ENCODE measurements at regions not wholly inside any gene's neighbourhood (a gene's known extent, or its start where the extent isn't known, plus 50 kb on each side); places are given as distances from the start of the nearest gene placed in this dataset.
A peak's percentile ranks its signal among the peaks of the same experiment; 100 is the strongest.

DNA sequence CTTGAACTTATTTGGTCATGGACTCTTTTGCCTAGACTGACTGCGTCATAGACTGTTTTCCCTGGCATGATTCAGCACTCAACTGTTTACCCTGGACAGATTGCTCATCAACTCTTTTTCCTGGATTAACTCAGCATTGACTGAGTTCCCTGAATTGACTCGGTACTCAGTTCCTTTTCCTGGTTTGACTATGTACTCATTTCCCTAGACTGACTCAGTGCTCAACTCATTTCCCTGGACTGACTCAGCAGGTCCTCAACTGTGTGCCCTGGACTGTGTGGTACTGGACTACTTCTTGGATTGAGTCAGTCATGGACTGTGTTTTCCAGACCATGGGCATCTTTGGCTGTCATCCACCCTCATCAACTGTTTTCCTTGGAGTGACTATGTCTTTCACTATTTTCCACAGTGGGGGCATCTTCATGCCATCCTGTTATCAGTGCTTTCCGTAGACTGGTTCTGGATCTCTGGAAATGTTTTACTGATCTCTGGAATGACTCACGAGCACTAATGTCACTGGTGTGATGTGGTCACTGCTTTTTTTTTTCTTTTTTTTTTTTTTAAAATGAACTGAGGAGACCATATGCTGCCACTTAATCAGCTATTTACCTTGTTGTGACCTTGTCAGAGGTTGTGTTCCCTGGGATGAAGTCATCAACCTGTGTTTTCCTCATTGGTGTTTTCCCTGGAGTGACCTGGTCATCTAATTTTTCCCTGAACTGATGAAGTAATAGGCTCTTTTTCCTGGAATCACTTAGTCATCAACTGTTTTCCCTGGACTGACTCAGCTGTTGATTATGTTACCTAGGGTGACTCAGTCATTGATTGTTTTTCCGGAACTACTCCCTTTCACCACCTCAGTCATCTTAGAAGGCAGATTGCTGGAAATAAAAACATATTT lies 1225.5 kb downstream of the NLGN4Y start:
- Mint-ChIP-seq H3K4me3 (no peak overlapping the region), H3K4me1 (no peaks in the 10 kb centered on the region), H3K36me3 (ENCODE audit: low read depth) (no peaks in the 10 kb centered on the region), H3K27me3 (no peaks in the 10 kb centered on the region), H3K27ac (no peak overlapping the region), H3K9me3 (ENCODE audit: low read depth) (peaks cover 3% of the 10 kb centered on the region)
- intact Hi-C loops (cut with DNase I, micrococcal nuclease): no loop called here
- DNase-seq: no peak
- POLR2A ChIA-PET: no interaction called here
- CTCF ChIA-PET: no interaction called here
- ATAC-seq: peak; percentile 60

DNA sequence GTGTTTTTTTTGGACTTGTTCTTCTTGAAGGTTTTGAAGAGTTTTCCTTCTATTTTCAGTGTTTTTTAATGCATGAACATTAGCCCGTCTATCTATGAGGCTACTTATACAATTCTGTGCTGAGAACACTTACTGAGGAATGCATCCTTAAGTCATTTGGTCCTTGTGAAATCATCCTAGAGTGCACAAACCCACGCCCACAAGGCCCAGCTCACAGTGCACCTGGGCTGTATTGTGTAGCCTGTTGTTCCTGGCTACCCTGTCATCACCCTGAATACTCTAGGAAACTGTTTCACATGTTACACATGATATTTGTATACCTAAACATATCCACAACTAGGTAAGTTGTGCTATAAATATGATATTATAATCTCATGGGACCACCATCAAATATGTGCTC lies 1226.7 kb downstream of the NLGN4Y start:
- Mint-ChIP-seq H3K27me3 (no peaks in the 10 kb centered on the region), H3K9me3 (ENCODE audit: low read depth) (peaks cover 3% of the 10 kb centered on the region), H3K4me1 (no peaks in the 10 kb centered on the region), H3K4me3 (no peak overlapping the region), H3K27ac (no peak overlapping the region), H3K36me3 (ENCODE audit: low read depth) (no peaks in the 10 kb centered on the region)
- ATAC-seq: no peak
- ChIA-PET CTCF (no interaction called here), POLR2A (no interaction called here)
- no peak for DNase-seq
- intact Hi-C loops (cut with DNase I, micrococcal nuclease): no loop called here

DNA sequence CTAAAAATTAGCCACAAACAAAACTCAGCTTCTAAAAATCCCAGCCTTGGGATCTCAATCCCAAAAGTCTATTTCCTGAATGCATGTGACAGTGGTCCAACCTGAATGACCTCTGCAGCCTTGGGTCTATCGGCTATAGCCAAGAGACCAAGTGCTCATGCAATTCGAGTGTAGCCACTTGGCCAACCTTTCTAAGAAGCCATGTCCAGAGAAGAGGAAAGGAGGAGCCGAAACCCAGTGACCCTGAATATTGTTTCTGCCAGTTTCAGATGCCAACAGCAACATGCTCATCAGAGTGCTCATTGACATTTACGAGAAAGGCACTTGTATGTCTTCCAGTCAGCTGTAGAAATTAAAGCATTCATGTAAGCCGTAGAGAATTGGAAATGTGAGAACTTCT lies 1231.9 kb downstream of the NLGN4Y start:
- intact Hi-C loops (cut with DNase I, micrococcal nuclease): no loop called here
- ChIA-PET CTCF (no interaction called here), POLR2A (no interaction called here)
- Mint-ChIP-seq H3K27ac (no peak overlapping the region), H3K36me3 (ENCODE audit: low read depth) (no peaks in the 10 kb centered on the region), H3K9me3 (ENCODE audit: low read depth) (no peaks in the 10 kb centered on the region), H3K4me1 (no peaks in the 10 kb centered on the region), H3K4me3 (no peak overlapping the region), H3K27me3 (no peaks in the 10 kb centered on the region)
- ATAC-seq (no peak), DNase-seq (no peak)

DNA sequence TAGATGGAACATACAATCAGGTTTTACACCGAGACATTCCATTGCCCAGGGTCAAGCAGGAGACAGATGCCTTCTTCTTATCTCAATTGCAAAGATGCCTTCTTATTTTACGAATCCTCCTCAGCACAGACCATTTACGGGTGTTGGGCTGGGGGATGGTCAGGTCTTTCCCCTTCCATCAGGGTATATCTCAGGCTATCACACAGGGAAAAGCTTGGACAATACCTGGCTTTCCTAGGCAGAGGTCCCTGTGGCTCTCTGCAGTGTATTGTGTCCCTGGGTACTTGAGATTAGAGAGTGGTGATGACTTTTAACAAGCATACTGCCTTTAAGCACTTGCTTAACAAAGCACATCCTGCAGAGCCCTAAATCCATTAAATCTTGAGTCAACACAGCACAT lies 1249.2 kb downstream of the NLGN4Y start:
- Mint-ChIP-seq H3K36me3 (ENCODE audit: low read depth) (no peaks in the 10 kb centered on the region), H3K4me3 (no peak overlapping the region)
- CTCF ChIA-PET: no interaction called here

DNA sequence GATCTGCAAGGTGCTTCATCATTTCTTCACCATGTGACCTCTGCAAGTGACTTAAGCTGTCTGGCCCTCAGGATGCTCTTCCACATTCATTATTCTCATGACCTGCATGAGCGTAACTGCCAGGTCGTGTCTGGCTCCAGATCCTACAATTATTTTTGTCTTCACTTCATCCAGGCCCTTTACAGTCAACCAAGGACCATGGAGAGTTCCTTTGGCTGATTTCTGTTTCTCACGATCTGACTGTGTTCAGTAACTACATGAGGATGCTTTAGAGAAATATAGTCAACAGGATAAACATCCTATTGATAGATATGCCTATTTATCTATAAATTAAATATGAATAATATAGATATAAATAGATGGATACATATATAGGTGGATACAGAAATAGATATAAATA lies 1251.6 kb downstream of the NLGN4Y start:
- Mint-ChIP-seq H3K4me1 (no peaks in the 10 kb centered on the region), H3K4me3 (no peak overlapping the region), H3K27me3 (no peaks in the 10 kb centered on the region), H3K27ac (no peak overlapping the region), H3K9me3 (ENCODE audit: low read depth) (no peaks in the 10 kb centered on the region), H3K36me3 (ENCODE audit: low read depth) (no peaks in the 10 kb centered on the region)
- CTCF ChIA-PET: no interaction called here
- intact Hi-C loops (cut with DNase I, micrococcal nuclease): no loop called here
- no peak for DNase-seq
- ATAC-seq: no peak
- POLR2A ChIA-PET: interaction anchor here (0.5 kb wide), 1 partner anchor 1706 kb away, joined by 6 read pairs; no protein-coding TSS in a partner anchor

More for the DNA sequence above, 1249.2 kb downstream of the NLGN4Y start:
- POLR2A ChIA-PET: no interaction called here
- no peak overlapping the region for H3K27ac Mint-ChIP-seq
- H3K9me3 Mint-ChIP-seq (ENCODE audit: low read depth): no peaks in the 10 kb centered on the region
- H3K27me3 Mint-ChIP-seq: no peaks in the 10 kb centered on the region
- no peaks in the 10 kb centered on the region for H3K4me1 Mint-ChIP-seq
- DNase-seq: no peak
- no peak for ATAC-seq
- intact Hi-C loops (cut with DNase I, micrococcal nuclease): no loop called here

DNA sequence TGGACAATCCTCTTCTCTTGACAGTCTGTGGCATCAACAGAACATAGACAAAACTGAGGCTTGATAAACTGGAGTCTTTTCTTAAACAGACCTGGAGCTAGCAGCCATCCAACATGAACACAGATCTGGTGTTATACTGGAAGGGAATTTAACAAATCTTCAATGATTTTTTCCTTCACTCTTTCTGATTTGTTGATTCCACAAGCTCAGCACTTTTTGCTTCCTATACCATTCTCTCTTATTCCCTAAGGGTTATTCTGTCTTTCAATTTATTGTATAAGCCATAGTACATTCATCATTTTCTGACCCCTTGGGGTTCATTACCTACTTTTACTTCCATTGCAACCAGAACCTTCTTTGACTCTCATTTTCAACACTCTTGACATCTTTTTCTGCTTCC lies 1255.6 kb downstream of the NLGN4Y start:
- ATAC-seq (no peak), DNase-seq (no peak)
- intact Hi-C loops (cut with DNase I, micrococcal nuclease): no loop called here
- ChIA-PET CTCF (no interaction called here), POLR2A (no interaction called here)
- H3K36me3 Mint-ChIP-seq (ENCODE audit: low read depth): no peaks in the 10 kb centered on the region
- H3K9me3 Mint-ChIP-seq (ENCODE audit: low read depth): no peaks in the 10 kb centered on the region
- H3K4me1 Mint-ChIP-seq: no peaks in the 10 kb centered on the region
- H3K4me3 Mint-ChIP-seq: no peak overlapping the region
- no peak overlapping the region for H3K27ac Mint-ChIP-seq
- H3K27me3 Mint-ChIP-seq: no peaks in the 10 kb centered on the region

DNA sequence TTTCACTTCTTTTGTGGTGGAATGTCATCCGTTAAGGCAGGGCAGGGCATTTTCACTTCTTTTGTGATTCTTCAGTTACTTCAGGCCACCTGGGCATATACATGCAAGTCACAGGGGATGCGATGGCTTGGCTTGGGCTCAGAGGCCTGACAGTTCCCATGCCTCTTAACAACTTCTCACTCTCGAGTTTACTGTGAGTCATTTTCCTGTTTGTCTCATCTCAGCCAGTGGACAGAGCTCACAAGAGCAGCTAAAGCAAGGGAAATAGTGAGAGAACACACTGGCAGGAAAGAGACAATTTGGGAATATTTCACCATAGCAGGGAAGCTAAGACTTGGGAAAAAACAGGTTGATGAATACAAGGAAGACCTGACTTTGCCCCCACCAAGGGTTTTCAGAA lies 1275.7 kb downstream of the NLGN4Y start:
- POLR2A ChIA-PET: no interaction called here
- Mint-ChIP-seq H3K9me3 (ENCODE audit: low read depth) (peaks cover 2% of the 10 kb centered on the region), H3K4me1 (no peaks in the 10 kb centered on the region), H3K27ac (no peak overlapping the region), H3K27me3 (no peaks in the 10 kb centered on the region), H3K36me3 (ENCODE audit: low read depth) (no peaks in the 10 kb centered on the region), H3K4me3 (no peak overlapping the region)
- ATAC-seq: no peak
- DNase-seq: no peak
- CTCF ChIA-PET: no interaction called here
- intact Hi-C loops (cut with DNase I, micrococcal nuclease): no loop called here

DNA sequence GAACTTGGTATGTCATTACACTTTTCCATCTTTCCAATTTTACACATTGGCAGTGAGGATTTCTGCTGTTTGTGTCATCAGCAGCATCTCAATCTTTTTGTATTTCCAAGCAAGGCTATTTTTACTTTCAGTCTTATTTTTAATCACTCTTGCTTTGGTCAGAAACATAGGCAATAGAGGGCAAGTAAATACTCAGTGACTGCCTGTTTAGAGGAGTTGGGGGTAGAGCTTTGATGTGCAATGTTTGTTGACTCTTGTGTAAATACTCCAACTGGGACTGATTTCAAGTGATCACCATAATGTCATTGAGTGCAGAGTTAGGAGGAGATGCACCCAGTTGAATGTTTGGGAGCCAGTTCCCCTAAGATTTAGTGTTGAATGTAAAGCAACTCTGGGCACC lies 1281.7 kb downstream of the NLGN4Y start:
- ATAC-seq (no peak), DNase-seq (no peak)
- Mint-ChIP-seq H3K9me3 (ENCODE audit: low read depth) (peaks cover 4% of the 10 kb centered on the region), H3K4me1 (no peaks in the 10 kb centered on the region), H3K36me3 (ENCODE audit: low read depth) (no peaks in the 10 kb centered on the region), H3K27me3 (no peaks in the 10 kb centered on the region), H3K27ac (no peak overlapping the region), H3K4me3 (no peak overlapping the region)
- intact Hi-C loops (cut with DNase I, micrococcal nuclease): no loop called here
- ChIA-PET CTCF (no interaction called here), POLR2A (no interaction called here)

DNA sequence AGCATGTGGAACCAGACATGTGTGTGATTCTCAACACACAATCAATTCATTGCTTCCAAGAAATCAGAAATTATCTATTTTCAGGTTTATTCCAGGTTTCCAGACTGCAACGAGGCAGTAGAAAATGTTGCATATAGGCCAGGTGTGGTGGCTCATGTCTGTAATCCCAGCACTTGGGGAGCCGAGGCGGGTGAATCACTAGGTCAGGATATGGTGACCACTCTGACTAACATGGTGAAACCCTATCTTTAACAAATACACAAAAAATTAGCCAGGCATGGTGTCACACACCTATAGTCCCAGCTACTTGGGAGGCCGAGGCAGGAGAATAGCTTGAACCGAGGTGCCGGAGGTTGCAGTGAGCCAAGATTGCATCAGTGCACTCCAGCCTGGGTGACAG lies 1289.9 kb downstream of the NLGN4Y start:
- no peaks in the 10 kb centered on the region for H3K36me3 Mint-ChIP-seq (ENCODE audit: low read depth)
- no peaks in the 10 kb centered on the region for H3K27me3 Mint-ChIP-seq
- CTCF ChIA-PET: no interaction called here
- intact Hi-C loops (cut with DNase I, micrococcal nuclease): no loop called here
- no peak overlapping the region for H3K4me3 Mint-ChIP-seq
- DNase-seq (no peak), ATAC-seq (no peak)
- POLR2A ChIA-PET: no interaction called here
- no peak overlapping the region for H3K27ac Mint-ChIP-seq
- H3K9me3 Mint-ChIP-seq (ENCODE audit: low read depth): peaks cover 10% of the 10 kb centered on the region
- H3K4me1 Mint-ChIP-seq: no peaks in the 10 kb centered on the region

All from activated CD4-positive, alpha-beta T cell treated with anti-CD3 and anti-CD28 coated beads for 36 hours (primary cell).